CD4-positive, alpha-beta memory T cell (primary cell): ENCODE measurements at regions not wholly inside any gene's neighbourhood (a gene's known extent, or its start where the extent isn't known, plus 50 kb on each side); places are given as distances from the start of the nearest gene placed in this dataset.

Experiments
- CTCF ChIA-PET: fragments of 350-600 bp; sonication (Branson Sonifier 250); formaldehyde crosslinking; loops from one replicate; lab custom pipeline; 2021; ENCODE audit warnings: inconsistent platforms; ENCODE audit not compliant: partially characterized antibody; lab: Charles Lee
- POLR2A ChIA-PET: fragments of 350-600 bp; sonication (Branson Sonifier 250); formaldehyde crosslinking; loops from one replicate; lab custom pipeline; 2021; ENCODE audit not compliant: partially characterized antibody; lab: Charles Lee
- DNase-seq, 5 donors: peaks; one replicate each; pipeline versions ENCODE4 v3.0.0 to v3.0.0-alpha.2; 2020 to 2022; ENCODE audit warnings: mixed read lengths in 1 of 5
- H3K27ac ChIP-seq: one replicate; pipeline ENCODE4 v1.7.0; 2013; ENCODE audit warnings: low read depth, low read length
- H3K27me3 ChIP-seq: 2 replicates; pipeline ENCODE4 v1.7.0; 2013; ENCODE audit warnings: mild to moderate bottlenecking, low read length, moderate library complexity; ENCODE audit not compliant: insufficient read depth
- H3K36me3 ChIP-seq: 2 replicates; pipeline ENCODE4 v1.7.0; 2013; ENCODE audit warnings: mild to moderate bottlenecking, low read length, moderate library complexity; ENCODE audit not compliant: insufficient read depth
- H3K4me1 ChIP-seq: 2 replicates; pipeline ENCODE4 v1.7.0; 2013; ENCODE audit warnings: mild to moderate bottlenecking, low read length, moderate library complexity; ENCODE audit not compliant: insufficient read depth
- H3K4me3 ChIP-seq, 2 donors: one replicate each; pipeline ENCODE4 v1.7.0; 2013; ENCODE audit warnings: low read length in 2 of 2, mild to moderate bottlenecking in 1 of 2
- H3K9me3 ChIP-seq, 2 donors: one replicate each; pipeline ENCODE4 v1.7.0; 2013; ENCODE audit warnings: low read length in 2 of 2, control low read depth in 1 of 2; ENCODE audit not compliant: control insufficient read depth in 1 of 2
- H3K27ac Mint-ChIP-seq, 7 donors: one replicate each; pipeline ENCODE4 v1.8.0; 2020 to 2021; ENCODE audit warnings: mixed read lengths in 7 of 7, mild to moderate bottlenecking in 6 of 7, inconsistent platforms in 3 of 7, moderate library complexity in 3 of 7
- H3K27me3 Mint-ChIP-seq, 2 donors: one replicate each; pipeline ENCODE4 v1.8.0; 2020 to 2021; ENCODE audit warnings: mixed read lengths in 2 of 2
- H3K36me3 Mint-ChIP-seq, 2 donors: one replicate each; pipeline ENCODE4 v1.8.0; 2020 to 2021; ENCODE audit warnings: mixed read lengths in 2 of 2, inconsistent platforms in 1 of 2, mild to moderate bottlenecking in 1 of 2
- H3K4me1 Mint-ChIP-seq, 4 donors: one replicate each; pipeline ENCODE4 v1.8.0; 2020 to 2021; ENCODE audit warnings: mixed read lengths in 4 of 4, mild to moderate bottlenecking in 1 of 4
- H3K4me3 Mint-ChIP-seq, 8 donors: one replicate each; pipeline ENCODE4 v1.8.0; 2020 to 2021; ENCODE audit warnings: mixed read lengths in 8 of 8, mild to moderate bottlenecking in 7 of 8, moderate library complexity in 6 of 8, inconsistent platforms in 3 of 8
- H3K9me3 Mint-ChIP-seq, 8 donors: one replicate each; pipeline ENCODE4 v1.8.0; 2020 to 2021; ENCODE audit warnings: mixed read lengths in 8 of 8, mild to moderate bottlenecking in 5 of 8, inconsistent platforms in 3 of 8, moderate library complexity in 1 of 8
- intact Hi-C: fragments of 100-400 bp; cut with micrococcal nuclease; formaldehyde crosslinking; loops from one replicate; pipeline ENCODE4 v1.15.1; 2023

GRCh38 chrX:122078079-122078478 is 1030.7 kb downstream of the GLUD2 start:
- DNase-seq = no peak
- intact Hi-C loops = no loop called here
- Histone ChIP-seq H3K27me3 (no peaks in the 10 kb centered on the region), H3K9me3 (no peaks in the 10 kb centered on the region), H3K27ac (no peak overlapping the region), H3K4me3 (no peak overlapping the region), H3K36me3 (no peaks in the 10 kb centered on the region), H3K4me1 (no peaks in the 10 kb centered on the region)
- Mint-ChIP-seq H3K9me3 (peaks cover 0 to 5% (median 3%) of the 10 kb centered on the region in 8 donors), H3K4me3 (no peak overlapping the region), H3K27me3 (no peaks in the 10 kb centered on the region), H3K4me1 (no peaks in the 10 kb centered on the region), H3K27ac (no peak overlapping the region), H3K36me3 (no peaks in the 10 kb centered on the region)
- POLR2A ChIA-PET = no interaction called here
- CTCF ChIA-PET = no interaction called here

GRCh38 chrX:122087341-122087740 is 1039.9 kb downstream of the GLUD2 start:
- Mint-ChIP-seq H3K4me3 (no peak overlapping the region), H3K9me3 (peaks cover 0 to 2% (median 0%) of the 10 kb centered on the region in 8 donors), H3K27me3 (no peaks in the 10 kb centered on the region), H3K27ac (no peak overlapping the region), H3K36me3 (no peaks in the 10 kb centered on the region), H3K4me1 (no peaks in the 10 kb centered on the region)
- no peaks in the 10 kb centered on the region for H3K4me1 ChIP-seq
- ChIA-PET POLR2A (no interaction called here), CTCF (no interaction called here)
- H3K9me3 ChIP-seq = no peaks in the 10 kb centered on the region
- intact Hi-C loops = no loop called here
- H3K27me3 ChIP-seq = no peaks in the 10 kb centered on the region
- no peaks in the 10 kb centered on the region for H3K36me3 ChIP-seq
- H3K27ac ChIP-seq = no peak overlapping the region
- no peak overlapping the region for H3K4me3 ChIP-seq
- no peak for DNase-seq

DNA sequence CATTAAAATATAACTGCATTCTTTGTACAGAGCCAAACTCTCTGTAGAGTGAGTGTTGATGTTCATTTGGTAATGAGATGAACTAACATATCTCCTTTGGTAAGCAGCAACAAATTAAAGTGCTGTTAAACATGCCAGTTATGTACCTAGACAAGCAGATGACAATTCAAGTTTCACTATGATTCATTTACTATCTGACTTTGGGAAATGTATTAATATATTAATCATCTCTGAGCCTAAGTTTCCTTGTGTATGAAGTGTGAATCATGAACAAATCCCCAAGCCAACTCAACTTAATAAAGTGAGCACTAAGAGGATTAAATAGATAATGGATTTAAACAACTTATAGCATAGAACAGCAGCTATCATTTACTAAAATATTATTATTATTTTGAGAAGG is 1044.2 kb downstream of the GLUD2 start:
- DNase-seq = no peak
- Histone ChIP-seq H3K27me3 (no peaks in the 10 kb centered on the region), H3K27ac (no peak overlapping the region), H3K36me3 (no peaks in the 10 kb centered on the region), H3K4me1 (no peaks in the 10 kb centered on the region), H3K4me3 (no peak overlapping the region), H3K9me3 (no peaks in the 10 kb centered on the region)
- Mint-ChIP-seq H3K4me3 (no peak overlapping the region), H3K27me3 (no peaks in the 10 kb centered on the region), H3K27ac (peak overlapping the region in 1 of 7 donors; percentile 42), H3K4me1 (no peaks in the 10 kb centered on the region), H3K36me3 (no peaks in the 10 kb centered on the region), H3K9me3 (peaks cover 0 to 8% (median under 1%) of the 10 kb centered on the region in 8 donors)
- intact Hi-C loops = no loop called here
- CTCF ChIA-PET = no interaction called here
- POLR2A ChIA-PET = no interaction called here

DNA sequence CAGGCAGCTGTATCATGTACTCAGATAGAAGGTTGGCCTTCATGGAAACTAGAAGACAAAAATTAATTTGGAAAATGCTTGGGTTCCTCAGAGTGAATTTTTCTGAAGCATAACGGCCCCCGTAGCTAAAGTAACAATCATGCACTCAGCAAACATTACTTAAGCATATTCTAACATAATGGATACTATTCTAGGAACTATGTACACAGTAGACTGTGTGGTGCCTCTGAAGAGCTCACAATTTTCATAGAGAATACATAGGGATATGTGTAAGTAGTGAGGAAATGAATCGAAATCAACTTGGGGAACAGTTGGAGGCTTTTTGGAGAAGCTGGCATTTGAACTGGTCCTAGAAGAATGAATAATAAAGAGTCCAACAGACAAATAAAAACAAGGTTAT is 1045.0 kb downstream of the GLUD2 start:
- Histone ChIP-seq H3K27ac (no peak overlapping the region), H3K27me3 (no peaks in the 10 kb centered on the region), H3K4me3 (no peak overlapping the region), H3K4me1 (no peaks in the 10 kb centered on the region), H3K9me3 (no peaks in the 10 kb centered on the region), H3K36me3 (no peaks in the 10 kb centered on the region)
- POLR2A ChIA-PET = no interaction called here
- H3K4me1 Mint-ChIP-seq = no peaks in the 10 kb centered on the region
- peaks cover 0 to 10% (median 2%) of the 10 kb centered on the region in 8 donors for H3K9me3 Mint-ChIP-seq
- no peak overlapping the region for H3K4me3 Mint-ChIP-seq
- no peaks in the 10 kb centered on the region for H3K27me3 Mint-ChIP-seq
- H3K27ac Mint-ChIP-seq = no peak overlapping the region
- no peaks in the 10 kb centered on the region for H3K36me3 Mint-ChIP-seq
- no peak for DNase-seq
- CTCF ChIA-PET = no interaction called here
- intact Hi-C loops = no loop called here

DNA sequence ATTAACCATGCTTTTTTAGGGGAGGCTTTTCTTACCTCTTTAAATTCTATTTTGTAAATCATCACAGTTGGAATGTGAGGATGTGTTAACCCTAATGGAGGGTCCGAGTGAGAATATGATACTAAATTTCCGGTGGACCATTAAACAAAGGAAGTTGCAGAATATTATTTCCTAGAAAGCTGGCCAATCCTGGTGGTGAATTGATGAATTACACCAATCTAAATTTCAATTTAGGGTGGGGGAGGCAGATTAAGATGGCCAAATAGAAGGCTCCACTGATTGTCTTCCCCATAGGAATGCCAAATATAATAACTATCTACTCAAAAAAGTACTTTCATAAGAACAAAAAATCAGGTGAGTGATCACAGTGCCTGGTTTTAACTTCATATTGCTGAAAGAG is 1045.6 kb downstream of the GLUD2 start:
- Histone ChIP-seq H3K27ac (no peak overlapping the region), H3K4me1 (no peaks in the 10 kb centered on the region), H3K4me3 (no peak overlapping the region), H3K9me3 (no peaks in the 10 kb centered on the region), H3K36me3 (no peaks in the 10 kb centered on the region), H3K27me3 (no peaks in the 10 kb centered on the region)
- ChIA-PET POLR2A (no interaction called here), CTCF (no interaction called here)
- intact Hi-C loops = no loop called here
- H3K4me1 Mint-ChIP-seq = no peaks in the 10 kb centered on the region
- no peaks in the 10 kb centered on the region for H3K27me3 Mint-ChIP-seq
- no peaks in the 10 kb centered on the region for H3K36me3 Mint-ChIP-seq
- peaks cover 0 to 10% (median 2%) of the 10 kb centered on the region in 8 donors for H3K9me3 Mint-ChIP-seq
- no peak for DNase-seq
- no peak overlapping the region for H3K4me3 Mint-ChIP-seq
- no peak overlapping the region for H3K27ac Mint-ChIP-seq

GRCh38 chrX:122094611-122095010 is 1047.2 kb downstream of the GLUD2 start:
- Mint-ChIP-seq H3K4me3 (no peak overlapping the region), H3K36me3 (no peaks in the 10 kb centered on the region), H3K27ac (no peak overlapping the region), H3K4me1 (no peaks in the 10 kb centered on the region), H3K9me3 (peaks cover 0 to 15% (median 3%) of the 10 kb centered on the region in 8 donors), H3K27me3 (no peaks in the 10 kb centered on the region)
- no peaks in the 10 kb centered on the region for H3K27me3 ChIP-seq
- intact Hi-C loops = no loop called here
- H3K9me3 ChIP-seq = no peaks in the 10 kb centered on the region
- H3K27ac ChIP-seq = no peak overlapping the region
- no peaks in the 10 kb centered on the region for H3K4me1 ChIP-seq
- no peaks in the 10 kb centered on the region for H3K36me3 ChIP-seq
- ChIA-PET CTCF (no interaction called here), POLR2A (no interaction called here)
- no peak for DNase-seq
- H3K4me3 ChIP-seq = no peak overlapping the region

DNA sequence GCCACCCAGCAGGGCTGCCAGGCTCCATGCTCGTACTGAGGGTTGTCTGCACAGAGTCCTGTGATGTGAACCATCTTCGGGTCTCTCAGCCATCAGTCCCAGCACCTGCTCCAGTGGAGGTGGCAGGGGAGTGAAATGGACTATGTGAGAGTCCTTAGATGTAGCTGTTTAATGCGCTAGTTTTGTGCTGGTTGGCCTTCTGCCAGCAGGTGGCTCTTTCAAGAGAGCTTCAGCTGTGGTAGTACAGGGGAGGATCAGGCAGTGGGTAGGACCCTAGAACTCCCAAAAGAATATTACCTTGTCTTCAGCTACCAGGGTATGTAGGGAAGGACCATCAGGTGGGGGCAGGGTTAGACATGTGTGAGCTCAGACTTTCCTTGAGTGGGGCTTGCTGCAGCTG is 1066.0 kb downstream of the GLUD2 start:
- Histone ChIP-seq H3K4me3 (no peak overlapping the region), H3K9me3 (no peaks in the 10 kb centered on the region), H3K4me1 (no peaks in the 10 kb centered on the region), H3K27ac (no peak overlapping the region), H3K27me3 (no peaks in the 10 kb centered on the region), H3K36me3 (no peaks in the 10 kb centered on the region)
- Mint-ChIP-seq H3K27me3 (no peaks in the 10 kb centered on the region), H3K36me3 (no peaks in the 10 kb centered on the region), H3K9me3 (peaks cover 0 to 5% (median 3%) of the 10 kb centered on the region in 8 donors), H3K4me1 (no peaks in the 10 kb centered on the region), H3K27ac (no peak overlapping the region), H3K4me3 (no peak overlapping the region)
- CTCF ChIA-PET = no interaction called here
- intact Hi-C loops = no loop called here
- DNase-seq = no peak
- POLR2A ChIA-PET = no interaction called here

GRCh38 chrX:122113896-122114295 is 1066.5 kb downstream of the GLUD2 start:
- no peak for DNase-seq
- Mint-ChIP-seq H3K27ac (no peak overlapping the region), H3K9me3 (peaks cover 0 to 5% (median 3%) of the 10 kb centered on the region in 8 donors), H3K4me1 (no peaks in the 10 kb centered on the region), H3K4me3 (no peak overlapping the region), H3K36me3 (no peaks in the 10 kb centered on the region), H3K27me3 (no peaks in the 10 kb centered on the region)
- H3K4me1 ChIP-seq = no peaks in the 10 kb centered on the region
- intact Hi-C loops = no loop called here
- no peaks in the 10 kb centered on the region for H3K36me3 ChIP-seq
- H3K27me3 ChIP-seq = no peaks in the 10 kb centered on the region
- H3K4me3 ChIP-seq = no peak overlapping the region
- no peaks in the 10 kb centered on the region for H3K9me3 ChIP-seq
- CTCF ChIA-PET = no interaction called here
- POLR2A ChIA-PET = no interaction called here
- H3K27ac ChIP-seq = no peak overlapping the region
